Choroid plexus epithelial cell (primary cell): ENCODE measurements at regions not wholly inside any gene's neighbourhood (a gene's known extent, or its start where the extent isn't known, plus 50 kb on each side); places are given as distances from the start of the nearest gene placed in this dataset.

Experiments
- DNase-seq: peaks from one replicate; pipeline ENCODE4 v3.0.0-alpha.2; 2010; ENCODE audit warnings: low read depth
- H3K4me3 ChIP-seq: 2 replicates; pipeline ENCODE4 v1.5.1; 2011; ENCODE audit warnings: low read depth, mild to moderate bottlenecking, control low read depth, low read length, moderate library complexity
- TF ChIP-seq, protein P1 (sequence below): conservative IDR thresholded peaks from 2 replicates; pipeline ENCODE4 v1.5.1; 2011; ENCODE audit warnings: low read depth, mild to moderate bottlenecking, control low read depth, inconsistent platforms, low read length, moderate library complexity

DNA sequence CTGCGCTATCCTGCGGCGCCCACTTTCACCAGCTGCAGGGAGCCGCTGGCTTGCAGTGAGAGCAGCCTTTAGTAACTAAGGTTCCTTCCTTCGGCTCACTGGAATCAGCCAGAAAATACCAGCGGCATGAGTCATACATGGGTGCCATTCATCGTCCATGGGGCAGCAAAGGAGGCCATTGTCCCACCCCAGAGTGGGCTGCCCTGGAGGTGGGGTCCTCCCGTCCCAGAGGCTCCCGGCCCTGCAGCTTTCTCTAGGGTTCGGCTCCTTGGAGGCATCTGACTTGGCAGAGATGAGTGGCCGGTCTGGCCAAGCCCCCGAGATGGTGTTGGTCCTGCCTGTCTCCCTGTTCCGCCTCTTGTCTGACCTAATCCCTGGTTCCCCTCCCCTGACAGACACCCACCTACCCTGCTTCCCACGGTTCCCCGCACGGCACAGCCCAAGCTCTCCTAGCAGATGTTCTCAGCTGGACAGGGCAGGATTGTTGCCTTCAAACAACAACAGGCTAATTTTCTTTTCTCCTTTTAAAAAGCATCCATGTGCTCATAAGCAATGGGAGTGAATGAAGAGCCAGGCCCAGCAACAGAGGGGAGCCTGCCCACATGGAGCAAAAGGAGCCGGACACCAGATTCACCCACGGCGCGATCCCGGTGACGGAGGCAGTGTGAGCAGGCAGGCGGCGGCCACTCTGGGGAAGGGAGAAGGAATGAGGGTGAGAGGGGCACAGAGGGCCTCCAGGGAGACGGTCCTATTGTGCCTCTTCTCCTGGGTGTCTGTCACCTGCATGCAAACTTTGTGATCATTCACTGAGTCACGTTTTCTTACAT lies 97.0 kb upstream of the COL5A1 start:
- TF ChIP-seq, protein P1, sequence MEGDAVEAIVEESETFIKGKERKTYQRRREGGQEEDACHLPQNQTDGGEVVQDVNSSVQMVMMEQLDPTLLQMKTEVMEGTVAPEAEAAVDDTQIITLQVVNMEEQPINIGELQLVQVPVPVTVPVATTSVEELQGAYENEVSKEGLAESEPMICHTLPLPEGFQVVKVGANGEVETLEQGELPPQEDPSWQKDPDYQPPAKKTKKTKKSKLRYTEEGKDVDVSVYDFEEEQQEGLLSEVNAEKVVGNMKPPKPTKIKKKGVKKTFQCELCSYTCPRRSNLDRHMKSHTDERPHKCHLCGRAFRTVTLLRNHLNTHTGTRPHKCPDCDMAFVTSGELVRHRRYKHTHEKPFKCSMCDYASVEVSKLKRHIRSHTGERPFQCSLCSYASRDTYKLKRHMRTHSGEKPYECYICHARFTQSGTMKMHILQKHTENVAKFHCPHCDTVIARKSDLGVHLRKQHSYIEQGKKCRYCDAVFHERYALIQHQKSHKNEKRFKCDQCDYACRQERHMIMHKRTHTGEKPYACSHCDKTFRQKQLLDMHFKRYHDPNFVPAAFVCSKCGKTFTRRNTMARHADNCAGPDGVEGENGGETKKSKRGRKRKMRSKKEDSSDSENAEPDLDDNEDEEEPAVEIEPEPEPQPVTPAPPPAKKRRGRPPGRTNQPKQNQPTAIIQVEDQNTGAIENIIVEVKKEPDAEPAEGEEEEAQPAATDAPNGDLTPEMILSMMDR: no peak
- peak; percentile 70 for DNase-seq
- H3K4me3 ChIP-seq: no peak overlapping the region

DNA sequence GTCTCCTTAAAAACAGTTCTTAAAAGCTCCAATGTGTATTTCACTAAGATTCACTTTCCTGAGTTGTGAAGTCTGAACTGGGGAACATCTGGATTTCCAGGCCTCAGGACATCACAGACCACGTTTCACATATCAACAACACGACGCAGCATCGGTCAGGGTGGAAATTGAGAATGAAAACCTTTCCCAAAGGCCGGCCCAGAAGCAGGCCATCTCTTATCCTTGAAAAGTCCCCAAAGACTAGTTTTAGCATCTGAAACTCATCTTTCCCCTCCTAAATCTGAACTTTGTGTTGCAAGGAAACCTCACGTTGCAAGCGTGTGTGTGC lies 96.4 kb upstream of the COL5A1 start:
- no peak overlapping the region for H3K4me3 ChIP-seq
- TF ChIP-seq, protein P1: no peak
- no peak for DNase-seq

DNA sequence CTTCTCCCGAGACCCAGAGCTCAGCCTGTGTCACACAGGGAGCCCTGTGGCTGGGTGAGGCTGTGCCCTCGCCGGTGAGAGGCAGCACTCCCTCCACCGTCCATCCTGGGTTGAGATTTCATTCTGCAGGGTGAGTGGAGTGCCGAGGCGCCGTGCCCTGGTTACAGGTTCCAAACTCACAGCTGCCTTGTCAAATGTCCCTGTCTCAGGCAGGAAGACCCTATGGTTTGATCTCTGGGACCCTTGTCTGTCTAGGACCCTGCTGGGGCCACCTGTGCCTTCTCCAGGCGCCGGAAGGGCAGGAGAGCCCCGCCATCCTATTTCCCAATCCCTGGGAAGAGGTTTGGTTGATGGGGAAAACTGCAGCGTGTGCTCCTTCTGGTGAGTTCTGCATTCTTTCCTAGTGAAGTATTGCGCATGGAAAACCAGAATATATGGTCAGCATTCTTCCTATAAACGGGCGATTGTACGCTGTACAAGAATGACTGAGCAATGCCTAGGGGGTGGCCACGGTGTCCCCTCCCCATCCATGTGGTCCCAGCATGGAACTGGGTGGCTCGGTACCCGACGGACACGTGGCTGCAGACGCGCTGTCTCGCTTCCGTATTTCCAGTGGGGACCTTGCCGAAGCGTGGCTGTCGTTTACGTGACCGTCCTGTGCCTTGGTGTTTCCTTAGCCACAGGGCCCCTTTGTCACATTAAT lies 95.9 kb upstream of the COL5A1 start:
- no peak overlapping the region for H3K4me3 ChIP-seq
- TF ChIP-seq, protein P1: no peak
- DNase-seq: peak; percentile 54

DNA sequence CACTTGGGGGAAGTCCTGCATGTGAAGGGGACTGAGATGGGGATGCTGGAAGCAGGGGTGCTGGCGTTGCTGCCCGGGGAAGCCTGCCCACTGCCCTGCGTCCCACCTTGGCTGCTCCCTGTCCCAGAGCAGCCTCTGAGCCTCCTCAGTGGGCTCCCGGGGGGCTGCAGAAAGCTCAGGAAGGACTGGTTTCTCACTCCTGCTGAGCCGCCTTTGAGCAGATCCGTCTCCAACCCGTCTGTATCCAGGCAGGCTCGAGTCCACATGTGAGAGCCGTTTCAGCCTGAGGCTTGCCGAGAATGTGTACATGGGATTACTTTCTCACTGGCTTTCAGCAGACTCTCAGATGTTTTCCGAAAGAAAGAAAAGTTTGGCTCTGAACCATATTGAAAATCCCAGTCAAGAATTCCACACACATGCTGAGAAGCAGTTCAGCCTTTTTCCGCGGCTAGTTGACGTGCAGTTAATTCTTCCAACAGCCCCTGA lies 95.3 kb upstream of the COL5A1 start:
- H3K4me3 ChIP-seq: no peak overlapping the region
- TF ChIP-seq, protein P1: no peak
- peak; percentile 80 for DNase-seq

DNA sequence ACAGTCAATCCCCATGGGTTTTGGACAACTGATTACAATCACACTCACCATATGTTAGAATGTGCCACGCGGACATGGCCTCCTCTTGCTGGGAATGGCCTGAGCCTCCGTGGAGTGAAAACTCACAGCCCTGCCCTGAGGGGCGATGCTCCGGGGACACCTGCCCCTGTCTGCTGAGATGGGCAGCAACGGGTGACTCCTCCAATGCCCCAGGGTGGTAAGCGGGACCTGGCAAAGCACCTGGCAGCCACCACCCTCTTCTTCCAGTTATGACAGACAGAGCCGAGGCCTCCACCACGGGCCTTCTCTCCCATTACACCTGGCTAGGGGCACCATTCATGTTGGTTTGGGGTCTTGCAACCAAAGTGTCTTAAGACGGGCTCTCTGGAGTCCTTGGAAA lies 94.9 kb upstream of the COL5A1 start:
- TF ChIP-seq, protein P1: no peak
- H3K4me3 ChIP-seq: no peak overlapping the region
- DNase-seq: no peak

DNA sequence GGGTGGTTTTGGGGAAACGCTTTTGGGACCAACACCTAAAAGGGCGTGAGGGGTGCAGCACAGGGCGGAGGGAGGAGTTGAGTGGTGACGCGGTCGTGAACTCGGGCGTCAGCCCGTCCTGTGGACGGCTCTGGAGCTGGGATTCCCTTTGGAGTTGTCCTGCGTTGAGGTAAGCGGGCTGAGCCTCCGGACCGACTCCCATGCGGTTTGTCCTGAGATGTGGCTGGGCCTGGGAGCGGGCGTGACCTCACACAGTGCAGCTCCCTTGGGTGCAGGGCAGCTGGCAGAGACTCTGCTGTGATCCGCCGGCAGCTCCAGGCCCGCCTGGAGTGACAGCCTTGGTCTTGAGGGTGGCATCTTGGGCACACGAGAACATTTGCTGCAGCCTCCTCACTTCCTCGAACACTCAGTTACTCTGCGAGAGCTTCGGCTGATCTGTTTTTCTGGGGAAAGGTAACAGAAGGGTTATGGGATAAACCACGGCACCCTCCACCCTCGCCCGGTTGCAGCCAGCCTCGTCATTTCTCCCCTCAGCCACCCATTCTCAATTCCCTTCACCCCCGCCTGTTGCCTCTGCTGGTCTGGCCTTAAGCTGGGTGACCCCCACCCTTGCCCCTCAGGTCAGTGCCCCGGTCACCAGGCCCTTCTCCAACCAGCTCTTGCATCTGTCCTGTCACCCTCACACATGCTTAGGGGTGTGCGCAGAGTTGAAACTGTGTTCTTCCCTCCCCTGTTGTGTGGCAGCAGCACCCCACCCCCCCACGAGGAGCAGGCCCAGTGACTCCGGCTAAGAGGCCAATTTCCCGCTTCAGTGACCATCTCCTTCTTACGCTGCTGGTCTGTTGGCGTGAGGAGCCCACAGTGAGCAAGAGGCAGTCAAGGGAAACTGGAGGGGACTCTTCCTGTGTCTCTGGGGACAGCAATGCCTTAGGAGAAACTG lies 94.2 kb upstream of the COL5A1 start:
- no peak overlapping the region for H3K4me3 ChIP-seq
- no peak for DNase-seq
- TF ChIP-seq, protein P1: no peak
